Aorta (tissue), 5 donors: ENCODE measurements at regions not wholly inside any gene's neighbourhood (a gene's known extent, or its start where the extent isn't known, plus 50 kb on each side); places are given as distances from the start of the nearest gene placed in this dataset.

Source experiments
- ATAC-seq: fragments of 200-7000 bp; cut with Tn5 transposase; one replicate; pipeline ENCODE4 v1.9.1; 2022; ENCODE audit warnings: moderate library complexity; ENCODE audit not compliant: low FRiP score
- DNase-seq, 2 donors: peaks; one replicate each; pipeline ENCODE4 v3.0.0-alpha.2; 2020
- H3K27ac ChIP-seq, 2 donors: one replicate each; pipeline ENCODE4 v1.5.1; 2013; ENCODE audit warnings: low read length in 2 of 2, mild to moderate bottlenecking in 2 of 2, moderate library complexity in 2 of 2, control low read depth in 1 of 2, inconsistent platforms in 1 of 2, low read depth in 1 of 2
- H3K27me3 ChIP-seq, 2 donors: one replicate each; pipeline ENCODE4 v1.6.1; 2013; ENCODE audit warnings: control low read depth in 1 of 2, low read length in 1 of 2, mild to moderate bottlenecking in 1 of 2, moderate library complexity in 1 of 2; ENCODE audit not compliant: insufficient read depth in 2 of 2, control insufficient read depth in 1 of 2
- H3K36me3 ChIP-seq, 2 donors: one replicate each; pipeline ENCODE4 v1.6.1; 2013; ENCODE audit warnings: control low read depth in 1 of 2, low read length in 1 of 2, mild to moderate bottlenecking in 1 of 2; ENCODE audit not compliant: insufficient read depth in 2 of 2, control insufficient read depth in 1 of 2
- H3K4me1 ChIP-seq, 2 donors: one replicate each; pipeline ENCODE4 v1.6.1; 2013; ENCODE audit warnings: low read length in 2 of 2, control low read depth in 1 of 2, mild to moderate bottlenecking in 1 of 2, moderate library complexity in 1 of 2; ENCODE audit not compliant: insufficient read depth in 2 of 2, control insufficient read depth in 1 of 2
- H3K4me3 ChIP-seq, 2 donors: one replicate each; pipeline ENCODE4 v1.5.1; 2013; ENCODE audit warnings: low read length in 2 of 2, control low read depth in 1 of 2, mild to moderate bottlenecking in 1 of 2
- H3K9me3 ChIP-seq: one replicate; pipeline ENCODE4 v1.6.1; 2013; ENCODE audit warnings: mild to moderate bottlenecking, low read length; ENCODE audit not compliant: control insufficient read depth
- WGBS, 2 donors: extraction: QIAGEN DNeasy Blood & Tissue Kit; methylation state at CpG; one replicate each; pipeline ENCODE4 v1.1.7; 2013; 5-methylcytosine and 5-hydroxymethylcytosine counted together
- intact Hi-C, 2 donors: fragments of 100-400 bp; cut with DNase I; formaldehyde crosslinking; loops; one replicate each; pipeline versions ENCODE4 v1.14.2 to v1.15.0; 2022
- donor health status: healthy with polysubstance abuse.
- donor health status: Bipolar disorder and iron deficiency.
- donor health status: DM: no; HTN: no; CAD: no.
- donor health status: DM: no; HTN: no; CAD: no.
- donor health status: DM: yes; HTN: yes; CAD: no.

GRCh38 chr7:46625032-46625431 lies 704.0 kb upstream of the IGFBP3 start:
- no peak overlapping the region for H3K27ac ChIP-seq
- WGBS, 2 donors, result 50 to 75% methylated on average over 2 of the region's 2 CpGs
- H3K36me3 ChIP-seq, result no peaks in the 10 kb centered on the region
- no peak for ATAC-seq
- intact Hi-C loops, result no loop called here
- DNase-seq, result no peak
- H3K4me3 ChIP-seq, result no peak overlapping the region
- H3K27me3 ChIP-seq, result no peaks in the 10 kb centered on the region
- H3K9me3 ChIP-seq, result no peaks in the 10 kb centered on the region
- no peaks in the 10 kb centered on the region for H3K4me1 ChIP-seq

- no peak for DNase-seq
- ATAC-seq, result no peak
- intact Hi-C loops, result no loop called here
- Histone ChIP-seq H3K9me3 (no peaks in the 10 kb centered on the region), H3K36me3 (no peaks in the 10 kb centered on the region), H3K27me3 (no peaks in the 10 kb centered on the region), H3K4me1 (no peaks in the 10 kb centered on the region), H3K27ac (no peak overlapping the region), H3K4me3 (no peak overlapping the region)
- 91 to 94% methylated on average over 2 of the region's 2 CpGs for WGBS, 2 donors
Observed at GRCh38 chr7:46622251-46622650, 701.2 kb upstream of the IGFBP3 start.

GRCh38 chr7:46619723-46620310 lies 698.7 kb upstream of the IGFBP3 start:
- 33 to 43% methylated on average over 3 of the region's 3 CpGs for WGBS, 2 donors

GRCh38 chr7:46616636-46617035 lies 695.6 kb upstream of the IGFBP3 start:
- no peaks in the 10 kb centered on the region for H3K4me1 ChIP-seq
- no peak overlapping the region for H3K27ac ChIP-seq
- H3K27me3 ChIP-seq, result no peaks in the 10 kb centered on the region
- DNase-seq (no peak), ATAC-seq (no peak)
- WGBS, 2 donors, result 92 to 97% methylated on average over 1 of the region's 1 CpG
- no peaks in the 10 kb centered on the region for H3K9me3 ChIP-seq
- H3K36me3 ChIP-seq, result no peaks in the 10 kb centered on the region
- no peak overlapping the region for H3K4me3 ChIP-seq
- intact Hi-C loops, result no loop called here

More at GRCh38 chr7:46619723-46620310, 698.7 kb upstream of the IGFBP3 start:
- Histone ChIP-seq H3K9me3 (no peaks in the 10 kb centered on the region), H3K36me3 (no peaks in the 10 kb centered on the region), H3K27me3 (no peaks in the 10 kb centered on the region), H3K4me3 (no peak overlapping the region), H3K27ac (no peak overlapping the region), H3K4me1 (no peaks in the 10 kb centered on the region)
- no peak for ATAC-seq
- intact Hi-C loops, result no loop called here
- no peak for DNase-seq

GRCh38 chr7:46613551-46613950 lies 692.5 kb upstream of the IGFBP3 start:
- intact Hi-C loops, result no loop called here
- no peak for ATAC-seq
- DNase-seq, result no peak
- H3K27me3 ChIP-seq, result no peaks in the 10 kb centered on the region
- 25 to 30% methylated on average over 1 of the region's 1 CpG for WGBS, 2 donors
- no peak overlapping the region for H3K27ac ChIP-seq
- H3K9me3 ChIP-seq, result no peaks in the 10 kb centered on the region
- peaks cover 0 to 5% of the 10 kb centered on the region in 2 donors for H3K4me1 ChIP-seq
- H3K4me3 ChIP-seq, result no peak overlapping the region
- no peaks in the 10 kb centered on the region for H3K36me3 ChIP-seq

GRCh38 chr7:46613116-46613515 lies 692.0 kb upstream of the IGFBP3 start:
- H3K4me3 ChIP-seq, result no peak overlapping the region
- H3K27me3 ChIP-seq, result no peaks in the 10 kb centered on the region
- ATAC-seq, result no peak
- no peak overlapping the region for H3K27ac ChIP-seq
- intact Hi-C loops, result no loop called here
- 82 to 86% methylated on average over 5 of the region's 5 CpGs for WGBS, 2 donors
- DNase-seq, result no peak
- H3K4me1 ChIP-seq, result peaks cover 0 to 5% of the 10 kb centered on the region in 2 donors
- no peaks in the 10 kb centered on the region for H3K36me3 ChIP-seq
- no peaks in the 10 kb centered on the region for H3K9me3 ChIP-seq

GRCh38 chr7:46611508-46611907 lies 690.4 kb upstream of the IGFBP3 start:
- Histone ChIP-seq H3K4me1 (peaks cover 0 to 5% of the 10 kb centered on the region in 2 donors), H3K27me3 (no peaks in the 10 kb centered on the region), H3K4me3 (no peak overlapping the region), H3K27ac (no peak overlapping the region), H3K9me3 (no peaks in the 10 kb centered on the region), H3K36me3 (no peaks in the 10 kb centered on the region)
- WGBS, 2 donors, result 9 to 25% methylated on average over 2 of the region's 2 CpGs
- ATAC-seq (no peak), DNase-seq (no peak)
- intact Hi-C loops, result no loop called here

GRCh38 chr7:46610746-46611145 lies 689.7 kb upstream of the IGFBP3 start:
- Histone ChIP-seq H3K36me3 (no peaks in the 10 kb centered on the region), H3K27me3 (no peaks in the 10 kb centered on the region), H3K4me1 (peaks cover 0 to 5% of the 10 kb centered on the region in 2 donors), H3K27ac (no peak overlapping the region), H3K9me3 (no peaks in the 10 kb centered on the region), H3K4me3 (no peak overlapping the region)
- ATAC-seq (no peak), DNase-seq (no peak)
- intact Hi-C loops, result no loop called here
- WGBS, 2 donors, result 7 to 9% methylated on average over 2 of the region's 2 CpGs

GRCh38 chr7:46607176-46607575 lies 686.1 kb upstream of the IGFBP3 start:
- WGBS, 2 donors, result 96% methylated on average over 4 of the region's 4 CpGs
- Histone ChIP-seq H3K4me3 (no peak overlapping the region), H3K27ac (no peak overlapping the region), H3K9me3 (no peaks in the 10 kb centered on the region), H3K27me3 (no peaks in the 10 kb centered on the region), H3K4me1 (peaks cover 4 to 5% of the 10 kb centered on the region in 2 donors), H3K36me3 (no peaks in the 10 kb centered on the region)
- ATAC-seq (no peak), DNase-seq (no peak)
- intact Hi-C loops, result no loop called here
